ENCODE measurements at regions not wholly inside any gene's neighbourhood (a gene's known extent, or its start where the extent isn't known, plus 50 kb on each side); places are given as distances from the start of the nearest gene placed in this dataset.
A peak's percentile ranks its signal among the peaks of the same experiment; 100 is the strongest.
"Not testable (repeated sequence)": the region's sequence is repeated elsewhere in the genome, so short reads cannot be mapped to it uniquely, and the experiment has no call there.

GRCh38 chr20:56769921-56770600 lies 141.0 kb downstream of the TFAP2C start:
- no peak for DNase-seq (ENCODE audit: low read depth)

GRCh38 chr20:56773749-56774148 lies 144.6 kb downstream of the TFAP2C start:
- DNase-seq (ENCODE audit: low read depth) = no peak

GRCh38 chr20:56774873-56775272 lies 145.8 kb downstream of the TFAP2C start:
- no peak for DNase-seq (ENCODE audit: low read depth)

- no peak for DNase-seq (ENCODE audit: low read depth)
Measured at GRCh38 chr20:56776345-56776744, 147.2 kb downstream of the TFAP2C start.

- peak; percentile 43 for DNase-seq (ENCODE audit: low read depth)
Measured at GRCh38 chr20:56778765-56779195, 149.7 kb downstream of the TFAP2C start.

- DNase-seq (ENCODE audit: low read depth) = no peak
Measured at GRCh38 chr20:56779452-56780143, 150.5 kb downstream of the TFAP2C start.

- DNase-seq (ENCODE audit: low read depth) = no peak
Measured at GRCh38 chr20:56780266-56780665, 151.2 kb downstream of the TFAP2C start.

GRCh38 chr20:56781108-56781739 lies 152.1 kb downstream of the TFAP2C start:
- peak; percentile 48 for DNase-seq (ENCODE audit: low read depth)

GRCh38 chr20:56781987-56782560 lies 153.0 kb downstream of the TFAP2C start:
- DNase-seq (ENCODE audit: low read depth) = not testable (repeated sequence)

- DNase-seq (ENCODE audit: low read depth) = peak; percentile 64
Measured at GRCh38 chr20:56782814-56783213, 153.7 kb downstream of the TFAP2C start.

- no peak for DNase-seq (ENCODE audit: low read depth)
Measured at GRCh38 chr20:56783826-56784225, 154.7 kb downstream of the TFAP2C start.

GRCh38 chr20:56786503-56786902 lies 157.4 kb downstream of the TFAP2C start:
- DNase-seq (ENCODE audit: low read depth) = no peak

- DNase-seq (ENCODE audit: low read depth) = peak; percentile 99
Measured at GRCh38 chr20:56788041-56788670, 159.1 kb downstream of the TFAP2C start.

- no peak for DNase-seq (ENCODE audit: low read depth)
Measured at GRCh38 chr20:56788671-56789610, 159.8 kb downstream of the TFAP2C start.

- no peak for DNase-seq (ENCODE audit: low read depth)
Measured at GRCh38 chr20:56793916-56794315, 164.8 kb downstream of the TFAP2C start.

- DNase-seq (ENCODE audit: low read depth) = no peak
Measured at GRCh38 chr20:56795492-56795891, 166.4 kb downstream of the TFAP2C start.

- DNase-seq (ENCODE audit: low read depth) = no peak
Measured at GRCh38 chr20:56796345-56796744, 167.2 kb downstream of the TFAP2C start.

GRCh38 chr20:56797023-56797422 lies 167.9 kb downstream of the TFAP2C start:
- no peak for DNase-seq (ENCODE audit: low read depth)

- no peak for DNase-seq (ENCODE audit: low read depth)
Measured at GRCh38 chr20:56798634-56799033, 169.5 kb downstream of the TFAP2C start.

GRCh38 chr20:56799187-56799586 lies 170.1 kb downstream of the TFAP2C start:
- DNase-seq (ENCODE audit: low read depth) = no peak

- DNase-seq (ENCODE audit: low read depth) = no peak
Measured at GRCh38 chr20:56800088-56800487, 171.0 kb downstream of the TFAP2C start.
